NCI-H1092 treated with DMSO at 0.1 percent for 48 hours (cell line): ENCODE measurements at regions not wholly inside any gene's neighbourhood (a gene's known extent, or its start where the extent isn't known, plus 50 kb on each side); places are given as distances from the start of the nearest gene placed in this dataset.
"Not testable (repeated sequence)": the region's sequence is repeated elsewhere in the genome, so short reads cannot be mapped to it uniquely, and the experiment has no call there.

Experiments used
- DNase-seq: peaks from one replicate; lab custom pipeline; 2025; lab: John Stamatoyannopoulos, UW

GRCh38 chr7:25069900-25070443 is 55.1 kb downstream of the CYCS start:
- peak; percentile 84 for DNase-seq

GRCh38 chr7:25068502-25069213 is 56.4 kb downstream of the CYCS start:
- DNase-seq: no peak

DNA sequence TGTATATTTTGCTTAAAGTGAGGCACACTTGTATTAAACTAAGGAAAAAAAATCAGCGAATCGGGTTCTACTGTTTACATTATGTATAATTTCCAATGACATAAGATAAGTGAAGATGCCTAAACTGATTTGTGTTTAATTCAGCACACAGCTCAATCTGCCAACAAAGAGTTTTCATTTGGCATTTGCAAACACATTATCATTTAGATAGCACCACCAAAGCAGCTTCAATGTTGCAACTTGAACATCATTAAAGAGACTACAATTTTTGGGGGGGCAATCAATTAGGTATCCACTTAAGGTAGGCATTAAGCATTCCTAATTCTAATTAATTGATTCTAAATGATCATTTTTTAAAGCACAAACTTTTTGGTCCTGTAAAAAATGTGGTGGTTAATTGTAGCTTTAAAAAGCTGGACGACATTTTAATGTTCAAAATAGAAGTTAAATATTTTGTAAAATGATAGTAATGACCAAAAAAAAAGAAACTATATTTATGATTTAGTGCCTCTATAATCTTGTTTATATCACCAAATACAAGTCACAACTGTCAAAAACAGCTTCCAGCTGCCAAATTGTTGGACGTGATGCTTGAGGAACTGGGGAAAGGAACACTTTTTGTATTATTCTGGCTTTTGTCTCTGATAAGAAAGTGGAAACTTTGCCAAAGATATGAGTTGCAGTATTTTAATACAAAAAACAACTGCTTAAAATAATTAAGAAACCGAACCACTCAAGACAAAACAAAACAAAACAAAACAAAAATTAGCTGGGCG is 57.1 kb downstream of the CYCS start:
- DNase-seq: no peak

DNA sequence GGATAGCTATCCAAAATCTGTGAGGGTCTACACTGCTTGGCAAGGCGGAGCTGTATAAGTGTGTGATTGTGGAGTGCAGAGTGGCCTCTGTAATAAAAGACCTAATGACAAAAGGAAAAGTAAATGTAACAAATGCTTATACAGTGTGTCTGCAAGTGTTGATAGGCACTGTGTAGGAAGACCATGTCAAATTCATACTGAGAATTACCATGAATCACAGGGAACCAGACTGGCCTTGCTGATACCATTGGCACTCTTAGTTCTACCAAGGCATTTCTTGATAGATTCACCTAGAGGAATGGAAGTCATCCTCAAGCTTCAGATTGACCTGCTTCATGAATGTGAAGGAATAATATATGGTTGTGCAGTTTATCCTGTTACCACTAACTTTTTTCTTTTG is 58.8 kb downstream of the CYCS start:
- DNase-seq: no peak

- DNase-seq: no peak
Observed at GRCh38 chr7:25062380-25062779, 62.7 kb downstream of the CYCS start.

DNA sequence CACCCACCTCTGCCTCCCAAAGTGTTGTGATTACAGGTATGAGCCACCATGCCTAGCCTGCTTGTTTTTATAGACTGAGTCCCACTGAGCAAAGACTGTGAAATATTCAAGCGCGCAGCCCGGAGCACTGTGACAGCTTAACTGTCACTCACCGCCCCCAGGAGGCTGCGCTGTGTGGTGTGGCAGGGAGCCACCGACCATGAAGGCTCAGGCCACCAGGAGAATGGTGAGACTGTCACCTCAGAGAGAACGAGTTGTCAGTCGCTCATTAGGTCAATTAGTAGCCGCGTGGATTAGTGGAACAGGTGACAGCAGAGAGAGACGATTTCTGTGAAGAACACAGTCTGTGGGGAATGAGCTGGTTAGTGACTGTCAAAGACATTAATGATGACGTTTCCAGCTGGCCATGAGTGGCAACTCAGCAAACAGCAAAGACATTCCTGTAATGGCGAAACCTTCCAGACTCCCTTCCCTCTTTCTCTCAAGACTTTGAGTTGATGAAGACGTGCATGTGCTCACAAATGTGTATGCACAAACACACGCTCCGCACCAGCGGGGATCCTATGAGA is 64.5 kb downstream of the CYCS start:
- DNase-seq: no peak

GRCh38 chr7:25059576-25059975 is 65.5 kb downstream of the CYCS start:
- no peak for DNase-seq

GRCh38 chr7:25056368-25056767 is 68.7 kb downstream of the CYCS start:
- no peak for DNase-seq

DNA sequence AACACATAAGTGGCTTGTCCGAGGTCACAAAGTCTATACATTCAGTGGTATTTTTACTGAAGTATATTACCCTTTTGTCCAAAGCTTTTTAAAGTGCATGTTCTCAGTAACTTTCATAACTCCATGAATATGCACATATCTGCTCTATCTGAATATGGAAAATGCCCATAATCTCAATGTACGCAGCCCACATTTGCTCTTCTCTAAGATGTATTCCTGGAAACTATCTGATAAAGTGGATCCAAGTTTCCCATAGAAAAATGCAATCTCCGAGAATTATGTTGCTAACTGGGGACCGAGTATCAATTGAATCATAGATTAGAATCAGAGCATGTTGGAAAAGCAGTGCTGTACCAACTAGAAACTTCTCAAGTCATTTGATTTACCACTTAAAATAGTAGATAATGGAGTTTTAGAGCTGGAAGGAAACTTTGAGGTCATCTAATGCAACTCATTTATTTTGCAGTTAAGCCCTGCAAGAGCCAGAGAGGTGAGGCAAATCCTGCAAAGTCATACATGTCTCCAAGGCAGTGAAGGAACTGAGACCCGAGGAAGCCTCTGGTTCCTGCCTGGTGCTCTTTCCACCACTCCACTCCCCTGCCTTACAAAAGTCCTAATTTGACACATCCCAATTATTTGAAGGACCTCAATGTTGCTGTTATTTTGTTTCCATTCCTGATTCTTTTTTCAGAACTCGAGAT is 69.4 kb downstream of the CYCS start:
- DNase-seq: no peak

DNA sequence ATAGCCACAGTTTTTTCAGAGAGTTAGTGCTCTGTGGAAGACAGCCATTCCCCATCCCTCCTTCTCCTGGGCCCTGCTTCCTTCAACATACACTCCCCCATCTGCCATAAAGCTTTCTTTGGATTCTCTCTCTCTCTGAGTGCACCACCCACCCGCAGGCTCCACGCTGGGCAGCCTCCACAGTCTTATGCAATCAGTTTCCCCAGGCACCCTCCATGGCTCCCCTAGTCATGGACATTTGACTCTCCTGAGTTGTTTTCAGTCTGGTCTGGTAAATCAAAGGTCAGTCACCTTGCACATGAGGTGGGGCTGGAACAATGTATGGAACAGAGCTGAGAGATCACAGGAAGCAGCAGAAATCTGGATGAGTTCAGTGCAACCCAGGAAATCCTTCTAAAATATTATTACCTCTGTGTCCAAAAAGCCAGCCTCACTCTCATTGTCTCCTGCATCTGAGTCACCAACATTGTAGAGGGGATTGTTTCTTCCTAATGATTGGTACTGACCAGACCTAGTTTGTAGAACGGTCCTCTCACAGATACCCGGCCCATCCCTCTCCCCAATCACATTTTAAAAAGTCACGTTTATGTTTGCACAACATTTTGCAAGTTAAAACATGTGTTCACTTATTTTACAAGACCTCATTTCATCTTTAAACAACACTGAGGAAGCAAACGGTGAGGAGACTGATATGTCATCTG is 70.1 kb downstream of the CYCS start:
- no peak for DNase-seq

GRCh38 chr7:25050223-25050622 is 70.2 kb upstream of the OSBPL3 start:
- no peak for DNase-seq

DNA sequence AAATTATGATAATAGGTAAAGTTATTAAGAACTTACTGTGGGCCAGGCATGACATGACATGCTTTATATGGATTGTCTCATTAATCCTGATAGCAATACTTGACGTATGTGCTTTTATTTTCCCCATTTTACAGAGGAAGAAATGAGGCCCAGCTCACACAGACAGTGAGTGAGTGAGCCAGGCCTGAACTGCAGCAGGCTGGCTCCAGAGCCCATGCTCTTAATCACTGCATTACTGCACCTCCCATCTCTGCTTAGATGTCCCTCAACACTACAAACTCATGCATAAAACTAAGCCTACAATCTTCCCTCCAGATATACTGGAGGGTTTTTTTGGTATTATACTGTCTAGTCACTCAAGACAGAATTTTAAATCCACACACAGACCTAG is 68.5 kb upstream of the OSBPL3 start:
- DNase-seq: no peak

DNA sequence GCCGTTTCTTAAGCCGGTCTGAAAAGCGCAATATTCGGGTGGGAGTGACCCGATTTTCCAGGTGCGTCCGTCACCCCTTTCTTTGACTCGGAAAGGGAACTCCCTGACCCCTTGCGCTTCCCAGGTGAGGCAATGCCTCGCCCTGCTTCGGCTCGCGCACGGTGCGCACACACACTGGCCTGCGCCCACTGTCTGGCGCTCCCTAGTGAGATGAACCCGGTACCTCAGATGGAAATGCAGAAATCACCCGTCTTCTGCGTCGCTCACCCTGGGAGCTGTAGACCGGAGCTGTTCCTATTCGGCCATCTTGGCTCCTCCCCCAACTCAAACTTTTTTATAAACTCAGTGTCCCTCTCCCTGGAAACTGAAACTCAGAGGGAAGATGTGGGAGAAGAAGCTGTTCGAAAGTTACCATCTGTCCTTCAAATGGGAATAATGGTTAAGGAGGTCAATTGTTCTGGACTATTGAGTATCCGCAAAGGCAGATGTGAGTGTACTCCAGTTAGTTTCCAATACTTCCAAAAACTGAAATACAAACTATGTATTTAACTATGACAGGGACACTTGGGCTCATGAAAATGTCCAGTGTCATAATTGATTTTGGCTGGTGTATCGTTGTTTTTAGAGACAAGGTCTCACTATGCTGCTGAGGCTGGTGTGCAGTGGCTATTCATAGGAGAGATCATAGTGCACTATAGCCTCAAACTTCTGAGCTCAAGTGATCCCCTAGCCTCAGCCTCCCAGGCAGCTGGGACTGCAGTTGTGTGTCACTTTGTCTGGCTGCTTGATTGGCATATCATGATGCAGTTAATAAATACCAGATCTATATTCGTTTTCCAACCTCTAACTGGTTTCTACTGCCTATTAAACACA is 67.8 kb upstream of the OSBPL3 start:
- not testable (repeated sequence) for DNase-seq

GRCh38 chr7:25037325-25037724 is 57.3 kb upstream of the OSBPL3 start:
- DNase-seq: no peak

- DNase-seq: no peak
Observed at GRCh38 chr7:25035274-25035673, 55.3 kb upstream of the OSBPL3 start.

GRCh38 chr7:25034136-25034535 is 54.2 kb upstream of the OSBPL3 start:
- DNase-seq: no peak

- DNase-seq: no peak
Observed at GRCh38 chr7:25032774-25033743, 53.1 kb upstream of the OSBPL3 start.

DNA sequence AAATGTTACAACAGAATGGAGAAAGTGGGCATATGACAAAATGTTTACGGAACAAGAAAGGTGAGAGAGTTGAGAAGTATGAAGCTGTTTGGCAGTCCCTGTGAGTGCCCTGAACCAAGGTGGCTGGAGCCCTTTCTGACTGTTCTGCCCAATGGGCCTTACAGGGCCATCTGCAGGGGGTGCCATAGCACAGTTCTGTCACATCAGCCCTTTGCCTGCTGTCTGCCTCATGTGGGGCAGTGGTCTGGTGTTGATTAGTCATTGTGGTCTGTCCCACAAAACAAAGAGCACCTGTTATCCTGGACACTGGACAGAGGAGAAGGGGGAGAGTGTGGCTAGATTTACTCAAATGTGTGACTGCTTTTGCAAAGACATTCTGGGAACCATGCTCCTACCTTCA is 51.5 kb upstream of the OSBPL3 start:
- DNase-seq: no peak

DNA sequence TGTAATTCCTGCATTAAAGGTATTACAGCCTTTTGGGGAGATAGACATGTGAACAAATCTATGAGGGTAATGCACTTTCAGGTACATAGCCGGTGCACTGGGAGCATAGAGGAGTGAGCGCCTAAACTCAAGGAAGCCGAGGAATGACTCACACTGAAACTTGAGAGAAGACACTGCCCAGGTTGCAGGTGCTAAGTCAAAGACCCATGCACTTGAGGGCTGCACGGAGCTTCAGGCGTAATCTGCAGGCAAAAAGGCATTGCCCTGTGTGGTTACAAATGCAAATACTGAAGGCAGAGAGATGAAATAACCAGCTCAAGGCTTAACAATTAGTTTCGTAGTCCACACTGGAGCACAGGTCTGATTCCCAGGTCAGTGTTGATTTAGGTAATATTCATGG is 51.0 kb upstream of the OSBPL3 start:
- DNase-seq: no peak
